ENCODE measurements at regions not wholly inside any gene's neighbourhood (a gene's known extent, or its start where the extent isn't known, plus 50 kb on each side); places are given as distances from the start of the nearest gene placed in this dataset.

- ATAC-seq (no peak), DNase-seq (peak in 1 of 3 donors; percentile 31)
- Histone ChIP-seq H3K27me3 (no peaks in the 10 kb centered on the region), H3K27ac (no peak overlapping the region), H3K4me1 (no peaks in the 10 kb centered on the region), H3K36me3 (no peaks in the 10 kb centered on the region), H3K9me3 (no peaks in the 10 kb centered on the region), H3K4me3 (no peak overlapping the region)
- WGBS (ENCODE audit: insufficient coverage, low coverage, low lambda C conversion rate, missing lambda C conversion rate) = no CpG with 5 or more reads among the region's 6 CpGs
- no peak for TF ChIP-seq POLR2A (IDR thresholded peaks at IDR 0.05)
- no peak for TF ChIP-seq CTCF (IDR thresholded peaks at IDR 0.05)
- intact Hi-C loops (cut with DNase I) = no loop called here
Observed at GRCh38 chr15:31172606-31173005, 71.1 kb upstream of the TRPM1 start.

- TF ChIP-seq POLR2A (IDR thresholded peaks at IDR 0.05) = no peak
- Histone ChIP-seq H3K27ac (no peak overlapping the region), H3K9me3 (no peaks in the 10 kb centered on the region), H3K27me3 (no peaks in the 10 kb centered on the region), H3K4me3 (no peak overlapping the region), H3K36me3 (no peaks in the 10 kb centered on the region), H3K4me1 (no peaks in the 10 kb centered on the region)
- 76% methylated on average over 2 of the region's 2 CpGs for WGBS (ENCODE audit: insufficient coverage, low coverage, low lambda C conversion rate, missing lambda C conversion rate)
- no peak for DNase-seq
- intact Hi-C loops (cut with DNase I) = no loop called here
- ATAC-seq = no peak
Observed at GRCh38 chr15:31173790-31174450, 72.4 kb upstream of the TRPM1 start.

- WGBS (ENCODE audit: insufficient coverage, low coverage, low lambda C conversion rate, missing lambda C conversion rate) = 54% methylated on average over 3 of the region's 9 CpGs
- Histone ChIP-seq H3K27me3 (no peaks in the 10 kb centered on the region), H3K4me3 (no peak overlapping the region), H3K9me3 (no peaks in the 10 kb centered on the region), H3K4me1 (no peaks in the 10 kb centered on the region), H3K36me3 (no peaks in the 10 kb centered on the region), H3K27ac (no peak overlapping the region)
- TF ChIP-seq POLR2A (IDR thresholded peaks at IDR 0.05) (no peak), CTCF (IDR thresholded peaks at IDR 0.05) (no peak)
- intact Hi-C loops (cut with DNase I) = no loop called here
- ATAC-seq (no peak), DNase-seq (no peak)
Observed at GRCh38 chr15:31175484-31175883, 74.0 kb upstream of the TRPM1 start.

- no peak for ATAC-seq
- intact Hi-C loops (cut with DNase I) = no loop called here
- WGBS (ENCODE audit: insufficient coverage, low coverage, low lambda C conversion rate, missing lambda C conversion rate) = 51% methylated on average over 3 of the region's 5 CpGs
Observed at GRCh38 chr15:31177951-31178350, 76.4 kb upstream of the TRPM1 start.

GRCh38 chr15:31178705-31179104 lies 77.2 kb upstream of the TRPM1 start:
- Histone ChIP-seq H3K27ac (no peak overlapping the region), H3K27me3 (no peaks in the 10 kb centered on the region), H3K36me3 (no peaks in the 10 kb centered on the region), H3K9me3 (no peaks in the 10 kb centered on the region), H3K4me1 (no peaks in the 10 kb centered on the region), H3K4me3 (no peak overlapping the region)
- 84% methylated on average over 4 of the region's 5 CpGs for WGBS (ENCODE audit: insufficient coverage, low coverage, low lambda C conversion rate, missing lambda C conversion rate)
- no peak for DNase-seq
- no peak for ATAC-seq
- intact Hi-C loops (cut with DNase I) = no loop called here
- TF ChIP-seq POLR2A (IDR thresholded peaks at IDR 0.05) (no peak), CTCF (IDR thresholded peaks at IDR 0.05) (no peak)

More at GRCh38 chr15:31177951-31178350, 76.4 kb upstream of the TRPM1 start:
- no peaks in the 10 kb centered on the region for H3K36me3 ChIP-seq
- H3K27me3 ChIP-seq = no peaks in the 10 kb centered on the region
- H3K4me3 ChIP-seq = no peak overlapping the region
- H3K27ac ChIP-seq = no peak overlapping the region
- DNase-seq = no peak
- H3K9me3 ChIP-seq = no peaks in the 10 kb centered on the region
- no peaks in the 10 kb centered on the region for H3K4me1 ChIP-seq
- TF ChIP-seq POLR2A (IDR thresholded peaks at IDR 0.05) = no peak
- no peak for TF ChIP-seq CTCF (IDR thresholded peaks at IDR 0.05)

Measured in right lobe of liver (tissue), 6 donors.